Urothelium cell line (cell line): ENCODE measurements at regions not wholly inside any gene's neighbourhood (a gene's known extent, or its start where the extent isn't known, plus 50 kb on each side); places are given as distances from the start of the nearest gene placed in this dataset.

Source experiments
- DNase-seq: peaks from one replicate; pipeline ENCODE4 v3.0.0; 2011; ENCODE audit warnings: low spot score, mixed read lengths
- FAIRE-seq: peaks from 2 replicates; lab custom pipeline; 2011; peaks lifted over from hg19 to GRCh38; lab: Jason Lieb, UNC

DNA sequence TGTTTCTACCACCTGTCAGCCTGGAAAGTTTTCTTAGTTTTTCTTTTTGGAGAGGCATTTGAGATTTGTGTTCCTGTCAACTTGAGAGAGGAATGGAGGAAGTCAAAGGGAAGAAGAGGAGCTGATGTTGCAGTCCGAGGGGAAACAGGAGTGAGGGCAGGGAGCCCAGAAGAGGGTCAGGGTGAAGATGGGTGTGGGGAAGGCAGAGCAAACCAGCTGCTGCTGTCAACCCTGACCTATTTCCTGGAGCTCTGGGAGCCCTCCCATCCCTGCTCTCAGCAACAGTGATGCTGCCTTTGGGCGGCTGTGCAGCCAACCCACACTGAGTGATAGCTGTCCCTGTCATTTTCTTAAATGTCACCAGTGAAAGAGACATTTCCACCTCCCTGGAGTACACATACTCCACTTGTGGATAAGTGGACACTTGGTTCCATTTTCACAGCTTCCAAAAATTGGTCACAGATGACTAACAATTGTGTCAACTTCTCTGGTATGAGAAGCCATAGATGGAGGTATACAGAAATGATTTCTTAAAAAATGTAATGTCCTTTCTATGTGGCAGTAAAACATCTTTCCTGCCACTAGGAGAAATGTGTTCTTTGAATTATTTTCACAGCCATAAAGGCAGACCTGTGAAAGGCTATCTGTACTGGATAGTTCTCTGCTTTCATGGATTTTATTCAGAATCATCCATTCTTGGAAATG lies 556.3 kb upstream of the TBL1XR1 start:
- DNase-seq (no peak), FAIRE-seq (no peak)

DNA sequence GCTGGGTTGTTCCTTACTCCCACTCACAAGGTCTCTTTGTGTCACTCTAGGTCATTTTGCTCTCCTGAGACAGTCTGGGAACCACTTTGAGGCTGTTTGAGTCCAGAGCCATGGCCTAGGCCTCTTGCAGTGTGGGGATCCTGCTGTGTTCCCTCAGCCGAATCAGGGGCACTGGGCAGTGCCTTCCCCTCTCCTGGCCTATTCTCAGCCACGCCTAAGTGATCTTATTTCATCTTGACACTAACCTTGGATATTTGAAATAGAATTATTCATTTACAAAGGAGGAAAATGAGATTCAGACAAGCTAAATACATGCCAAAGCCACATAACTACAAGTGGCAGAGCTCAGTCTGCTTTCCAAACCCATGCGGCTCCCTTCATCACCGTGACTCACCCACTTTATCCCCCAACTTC lies 557.2 kb upstream of the TBL1XR1 start:
- FAIRE-seq (no peak), DNase-seq (no peak)

DNA sequence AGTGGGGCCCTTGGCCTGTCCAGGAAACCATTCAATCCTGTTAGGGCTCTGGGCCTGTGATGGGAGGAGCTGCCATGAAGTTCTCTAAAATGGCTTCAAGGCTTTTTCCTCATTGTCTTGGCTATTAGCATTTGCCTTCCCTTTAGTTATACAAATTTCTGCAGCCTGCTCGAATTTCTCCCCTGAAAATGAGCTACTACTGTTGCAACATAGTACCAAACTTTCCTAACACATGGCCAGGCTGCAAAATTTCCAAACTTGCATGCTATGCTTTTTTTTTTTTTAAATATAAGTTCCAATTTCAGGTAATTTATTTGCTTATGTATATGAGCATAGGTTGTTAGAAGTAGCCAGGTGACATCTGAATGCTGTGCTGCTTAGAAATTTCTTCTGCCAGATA lies 560.8 kb upstream of the TBL1XR1 start:
- FAIRE-seq, result no peak
- no peak for DNase-seq

DNA sequence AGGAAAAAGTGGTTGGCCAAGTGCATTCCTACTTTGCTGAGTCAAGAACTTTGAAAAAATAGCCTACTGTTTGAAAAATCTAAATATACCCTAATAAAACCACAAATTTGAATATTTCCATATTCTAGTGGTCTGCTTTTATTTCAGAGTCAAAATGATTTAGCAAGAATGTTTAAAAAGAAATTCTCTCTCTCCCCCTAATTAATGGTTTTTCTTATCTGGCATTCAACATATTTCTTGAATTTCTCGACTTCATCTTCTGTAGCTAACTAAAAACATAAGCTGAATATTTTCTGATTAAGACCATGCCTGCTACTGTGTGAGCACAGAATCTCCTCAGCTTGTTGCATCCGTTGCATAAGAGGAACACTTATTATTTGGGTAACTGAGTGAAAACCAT lies 563.5 kb upstream of the TBL1XR1 start:
- DNase-seq (no peak), FAIRE-seq (no peak)

DNA sequence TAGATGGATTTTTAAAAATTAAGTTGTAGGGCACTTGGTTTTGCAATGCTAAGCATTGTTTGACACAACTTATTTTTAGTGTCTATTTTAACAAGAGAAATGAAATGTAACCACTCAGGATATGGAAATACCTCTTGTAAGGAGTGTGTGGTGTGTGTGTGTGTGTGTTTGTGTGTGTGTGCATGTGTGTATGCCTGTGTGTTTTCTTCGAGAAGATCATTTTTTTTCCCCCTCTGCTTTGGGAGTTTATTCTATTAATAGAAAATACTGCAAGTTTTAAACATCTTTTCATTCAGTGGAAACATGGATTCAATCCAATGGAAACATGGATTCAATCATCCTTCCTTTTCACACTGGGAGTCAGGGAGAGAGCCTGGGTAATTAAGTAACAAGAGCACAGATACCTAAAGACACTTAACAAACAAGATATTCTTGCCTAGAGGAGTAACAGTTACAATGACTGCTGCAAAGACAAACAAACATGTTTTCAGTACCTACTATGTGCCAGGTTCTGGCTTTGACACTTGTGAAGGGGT lies 567.2 kb upstream of the TBL1XR1 start:
- no peak for FAIRE-seq
- no peak for DNase-seq

DNA sequence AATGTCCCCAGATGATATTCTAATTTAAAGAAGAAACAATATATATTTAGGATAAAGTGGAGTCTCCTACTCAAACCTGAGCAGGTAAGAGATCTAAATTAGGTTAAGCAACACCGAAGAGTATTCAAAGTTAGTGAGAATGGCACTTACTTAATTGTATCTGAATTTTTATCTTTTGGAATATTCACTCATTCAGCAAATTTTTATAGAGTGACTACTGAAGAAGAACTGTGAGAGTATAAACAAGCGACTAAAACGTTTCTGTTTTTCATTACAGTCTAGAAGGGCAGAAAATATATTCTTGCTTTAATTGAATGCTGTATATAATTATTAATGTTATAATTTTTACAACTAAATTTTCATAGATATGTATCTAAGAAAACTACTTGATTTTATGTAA lies 567.7 kb upstream of the TBL1XR1 start:
- no peak for FAIRE-seq
- no peak for DNase-seq

DNA sequence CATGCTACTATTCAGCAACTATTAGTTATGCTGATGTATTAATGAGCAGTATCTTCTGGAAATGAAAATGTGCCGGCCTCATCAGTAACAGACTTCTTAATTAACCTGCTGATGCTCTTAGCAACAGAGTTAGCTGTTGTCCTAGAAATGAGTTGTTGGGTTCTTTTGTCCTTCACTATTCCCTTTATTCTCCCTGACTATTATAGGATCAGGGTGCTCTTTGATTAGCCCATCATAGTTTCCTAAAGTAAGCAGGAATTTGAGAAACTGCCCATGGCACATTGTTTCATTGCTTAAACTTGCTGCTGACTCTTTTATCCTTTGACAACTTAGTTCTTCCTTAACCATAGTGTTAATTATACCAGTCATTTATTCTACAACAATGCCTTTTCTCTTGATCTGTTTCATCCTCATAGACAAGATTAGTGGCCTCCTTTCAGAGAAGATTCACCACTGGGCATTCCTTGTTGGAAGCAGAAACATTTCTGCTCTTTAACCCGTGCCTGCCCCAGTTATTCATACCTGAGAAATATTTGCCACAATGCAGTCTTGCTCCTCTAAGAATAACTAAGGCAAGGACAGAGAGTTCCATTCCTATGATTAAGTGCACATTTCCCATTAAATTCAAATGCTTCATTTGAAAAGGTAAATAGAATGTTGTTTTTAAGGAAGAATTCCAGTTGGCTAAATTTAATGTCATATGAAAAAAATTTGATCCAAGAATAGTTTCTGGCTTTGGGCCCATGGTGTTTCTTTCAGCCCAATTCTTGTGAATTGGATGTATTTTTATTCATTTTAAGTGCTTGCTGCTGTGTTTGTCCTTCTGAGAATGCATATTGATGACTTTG lies 573.3 kb upstream of the TBL1XR1 start:
- FAIRE-seq, result peak; percentile 17
- DNase-seq, result peak; percentile 15

DNA sequence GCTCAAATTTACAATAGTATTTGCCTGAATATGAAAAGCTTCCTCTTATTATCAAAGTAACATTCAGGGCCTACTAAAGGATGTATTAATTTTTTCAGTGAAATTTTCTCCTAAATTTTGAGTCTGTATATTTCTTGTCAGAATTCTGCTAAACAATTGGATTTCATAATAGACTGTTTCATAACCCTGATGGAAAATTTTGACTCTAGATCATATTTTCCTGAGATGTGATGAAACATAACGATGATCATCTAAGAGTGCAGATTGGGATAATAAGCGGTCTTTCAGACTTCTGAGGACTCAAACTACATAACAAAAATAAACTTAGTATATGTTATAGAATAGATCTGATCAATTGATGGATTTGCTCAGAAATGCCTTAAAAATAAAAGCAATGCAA lies 574.5 kb upstream of the TBL1XR1 start:
- FAIRE-seq, result no peak
- DNase-seq, result no peak

DNA sequence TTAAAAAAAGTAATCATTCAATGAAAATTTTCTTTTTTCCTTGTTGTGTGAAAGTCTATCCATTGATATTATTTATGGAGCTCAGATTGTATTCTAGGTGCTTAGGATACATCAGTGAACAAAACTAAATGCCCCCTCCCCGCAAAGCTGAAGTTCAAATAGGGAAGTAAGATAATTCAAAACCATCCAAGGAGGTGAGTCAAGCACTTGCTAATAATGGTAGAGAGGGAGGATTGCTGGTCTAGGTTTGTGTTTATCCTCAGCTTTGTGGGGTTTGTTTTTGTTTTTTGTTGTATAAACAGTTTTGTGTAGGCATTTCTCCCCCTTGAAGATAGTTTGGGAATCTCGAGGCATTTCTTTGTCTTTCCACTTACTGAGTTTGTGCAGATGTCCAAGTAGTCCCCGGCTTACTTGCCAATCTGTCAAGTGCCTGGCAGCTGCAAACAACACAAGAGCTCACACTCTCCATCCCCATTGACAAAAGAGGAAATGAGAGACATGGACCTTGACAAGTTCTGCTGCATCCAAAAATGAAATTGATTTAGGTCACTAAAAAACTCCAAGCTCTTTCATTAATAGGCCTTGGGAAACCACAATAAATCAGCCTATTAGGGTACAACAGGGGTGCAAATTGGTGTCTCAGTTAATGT lies 575.8 kb upstream of the TBL1XR1 start:
- DNase-seq, result no peak
- FAIRE-seq, result no peak

DNA sequence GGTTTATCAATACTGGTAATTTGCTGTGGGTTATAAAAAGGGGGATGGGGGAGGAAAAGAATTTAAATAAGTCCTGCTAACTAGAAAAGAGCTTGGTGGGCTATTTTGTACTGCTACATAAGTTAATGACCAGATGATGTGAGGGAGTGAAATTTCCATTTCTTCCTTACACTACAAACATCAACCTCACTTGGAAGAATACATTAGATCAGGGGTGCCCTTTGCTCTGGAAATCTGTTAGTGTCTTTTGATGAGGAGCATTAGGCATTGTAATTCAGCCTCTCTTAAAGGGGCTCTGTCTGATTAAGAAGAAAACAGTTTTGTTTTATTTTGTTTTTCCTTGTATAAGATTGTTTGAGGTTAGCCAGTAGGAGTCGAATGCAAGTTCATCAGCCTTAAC lies 576.4 kb upstream of the TBL1XR1 start:
- DNase-seq (no peak), FAIRE-seq (no peak)

DNA sequence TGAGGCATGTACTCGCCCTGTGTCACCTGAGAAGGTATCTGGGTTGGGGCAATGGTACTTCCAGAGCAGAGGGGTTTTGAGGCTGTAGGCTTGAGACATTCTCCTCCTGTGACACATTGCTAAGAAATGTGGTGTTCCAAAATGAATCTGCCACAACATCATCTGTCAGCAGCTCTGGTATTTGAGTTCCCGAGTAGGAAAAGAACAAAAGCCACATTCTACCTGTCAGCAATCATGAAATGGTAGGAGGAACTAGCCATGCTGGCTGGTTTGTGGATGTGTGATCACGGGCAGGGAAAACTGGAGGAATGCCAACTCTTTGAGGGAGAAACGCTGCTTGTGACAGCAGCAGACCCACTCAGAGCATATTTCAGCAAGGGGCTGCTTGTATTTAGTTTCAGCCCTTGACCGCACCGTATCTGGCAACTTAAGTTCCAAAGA lies 579.4 kb upstream of the TBL1XR1 start:
- FAIRE-seq, result peak; percentile 75
- peak; percentile 86 for DNase-seq

DNA sequence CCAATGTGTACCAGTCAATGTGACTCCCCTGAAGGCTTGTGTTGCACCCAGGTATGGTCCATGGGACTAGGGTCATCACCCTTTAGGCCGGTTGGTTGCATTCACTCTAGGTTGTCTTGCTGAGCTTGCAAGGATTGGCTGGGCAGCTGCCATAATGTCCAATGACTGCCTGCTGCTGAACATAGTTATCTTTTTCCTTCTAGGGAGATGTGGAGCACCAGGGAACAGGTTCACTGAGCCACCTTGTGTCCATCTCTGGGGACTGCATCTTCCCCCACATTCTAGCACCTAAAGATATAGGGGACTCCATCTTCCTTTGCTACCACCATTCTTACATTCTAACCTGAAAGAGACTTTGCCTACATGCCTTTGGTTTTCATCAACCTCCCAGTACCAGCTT lies 580.4 kb upstream of the TBL1XR1 start:
- DNase-seq, result peak; percentile 55
- no peak for FAIRE-seq

DNA sequence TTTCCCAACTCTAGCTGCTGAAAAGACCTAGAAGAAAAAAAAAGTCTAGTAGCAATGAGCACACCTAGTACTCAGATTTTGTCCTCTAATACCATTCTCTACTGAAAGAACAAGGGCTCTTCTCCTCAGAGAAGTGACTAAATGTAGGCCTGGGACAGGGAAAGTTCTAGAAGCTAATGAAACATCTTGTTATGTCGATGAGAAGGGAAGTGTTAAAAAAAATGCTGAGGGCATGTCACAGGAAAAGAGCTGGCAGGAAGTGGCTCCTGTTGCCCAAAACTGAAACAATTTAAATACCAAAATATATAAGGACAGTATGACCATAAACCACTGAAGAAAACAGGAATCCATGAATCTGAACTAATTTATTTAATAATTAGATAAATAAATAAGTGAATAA lies 581.4 kb upstream of the TBL1XR1 start:
- DNase-seq (no peak), FAIRE-seq (no peak)

DNA sequence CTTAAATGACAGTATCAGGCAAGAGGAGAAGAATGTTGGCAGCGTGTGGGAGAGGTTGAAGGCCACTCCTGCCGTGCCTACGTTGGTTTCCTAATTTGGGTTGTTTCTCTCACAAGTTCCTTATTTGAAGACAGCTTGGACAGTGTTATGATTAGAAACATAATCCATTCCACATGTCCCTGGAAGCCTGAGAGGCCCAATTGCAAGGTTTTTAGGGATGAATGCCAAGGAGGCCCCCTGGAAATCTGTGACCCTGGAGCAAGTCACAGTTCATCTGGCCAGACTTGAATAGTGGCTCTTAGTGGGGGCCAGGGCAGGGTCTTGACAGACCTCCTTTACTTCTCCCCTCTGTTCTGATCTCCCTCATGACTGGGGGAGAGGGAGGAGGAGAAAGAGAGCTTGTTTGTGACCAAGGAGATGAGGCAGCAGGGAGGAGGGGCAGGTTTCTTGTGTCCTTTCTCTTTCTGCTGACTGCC lies 584.4 kb upstream of the TBL1XR1 start:
- DNase-seq (no peak), FAIRE-seq (no peak)

DNA sequence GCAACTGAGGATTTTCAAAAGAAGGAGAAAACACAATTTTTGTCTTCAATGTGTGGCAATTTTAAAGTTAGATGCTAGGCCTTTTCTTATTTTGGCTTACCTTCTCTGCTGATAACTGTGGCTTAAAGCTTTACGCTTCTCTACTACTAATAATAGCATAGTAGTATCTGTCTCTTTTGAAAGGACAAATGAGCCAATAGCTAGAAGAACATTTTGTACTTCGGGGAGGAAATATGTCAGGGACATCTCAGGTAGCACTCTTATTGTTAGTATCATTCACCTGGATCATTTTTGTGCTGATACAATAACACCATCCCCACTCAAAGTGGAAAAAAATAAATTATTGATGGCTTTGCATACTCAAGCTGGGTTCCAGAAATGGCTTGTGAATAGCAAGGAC lies 586.1 kb upstream of the TBL1XR1 start:
- no peak for FAIRE-seq
- DNase-seq, result no peak

DNA sequence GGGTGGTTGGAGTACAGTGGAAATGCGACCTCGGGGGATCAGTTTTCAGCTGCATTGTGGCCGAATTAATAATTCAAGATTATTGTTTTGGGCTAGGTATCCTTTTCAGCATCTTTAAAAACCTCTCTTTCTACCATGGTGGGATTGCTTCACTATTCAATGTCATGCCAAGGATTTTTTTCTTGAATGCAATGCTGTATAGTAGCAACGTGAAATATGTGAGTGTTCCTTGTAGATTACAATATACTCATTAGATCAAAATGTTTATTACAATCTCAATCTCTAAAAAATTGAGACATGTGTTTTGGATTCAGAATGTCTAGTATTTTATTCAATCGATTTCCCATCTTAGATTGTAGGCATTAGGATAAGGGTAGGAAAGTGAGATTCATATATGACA lies 586.5 kb upstream of the TBL1XR1 start:
- FAIRE-seq (no peak), DNase-seq (no peak)

DNA sequence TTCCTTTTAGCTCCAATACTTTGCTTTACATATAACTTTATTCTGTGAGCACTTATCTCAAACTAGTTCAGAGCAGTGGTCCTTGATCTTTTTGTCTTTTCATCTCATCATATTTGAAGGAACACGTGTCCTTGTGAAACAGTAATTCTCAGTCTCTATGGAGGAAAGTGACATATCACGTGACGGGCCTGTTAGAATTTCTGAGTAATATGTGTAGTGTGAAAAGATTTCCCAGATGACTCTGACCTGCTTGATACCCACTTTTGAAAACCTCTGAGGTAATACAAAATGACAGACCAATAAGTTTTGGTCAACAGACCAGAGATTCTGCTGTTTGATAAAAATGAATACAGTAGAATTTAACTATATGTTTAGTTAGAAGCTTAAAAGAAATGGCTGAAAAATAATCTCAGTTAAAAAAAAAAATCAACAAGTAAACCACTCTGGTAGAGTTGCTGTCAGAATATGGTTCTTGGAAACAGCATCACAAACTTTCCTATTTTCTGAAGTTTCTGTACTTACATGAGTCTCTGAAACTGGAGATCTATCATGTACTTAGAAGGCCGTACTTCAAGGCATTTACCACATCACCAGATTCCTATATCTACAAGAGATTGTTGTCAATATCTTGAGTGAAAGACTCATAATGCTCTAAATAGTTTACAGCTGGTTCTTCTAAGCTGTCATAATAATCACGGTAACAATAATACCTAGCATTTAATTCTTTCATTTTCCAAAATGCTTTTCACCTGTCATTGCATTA lies 590.2 kb upstream of the TBL1XR1 start:
- DNase-seq (no peak), FAIRE-seq (no peak)

DNA sequence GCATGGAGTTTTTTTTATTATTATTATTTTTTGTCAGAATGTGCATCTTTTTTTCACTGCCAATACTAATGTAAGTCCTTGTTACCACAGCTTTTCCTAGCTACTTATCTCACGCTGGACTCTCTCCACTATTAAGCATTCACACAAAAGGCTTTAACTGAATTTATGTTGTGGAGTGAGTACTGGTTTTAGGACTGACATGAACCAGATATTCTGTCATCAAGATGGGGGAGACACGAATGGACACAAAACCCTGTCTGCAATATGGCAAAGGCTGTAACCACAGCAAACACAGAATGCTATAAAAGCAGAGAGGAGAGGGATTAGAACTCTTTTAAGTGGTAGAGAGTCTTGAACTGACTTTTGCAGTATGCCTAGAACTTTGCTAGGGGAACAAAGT lies 592.2 kb upstream of the TBL1XR1 start:
- FAIRE-seq, result no peak
- no peak for DNase-seq

DNA sequence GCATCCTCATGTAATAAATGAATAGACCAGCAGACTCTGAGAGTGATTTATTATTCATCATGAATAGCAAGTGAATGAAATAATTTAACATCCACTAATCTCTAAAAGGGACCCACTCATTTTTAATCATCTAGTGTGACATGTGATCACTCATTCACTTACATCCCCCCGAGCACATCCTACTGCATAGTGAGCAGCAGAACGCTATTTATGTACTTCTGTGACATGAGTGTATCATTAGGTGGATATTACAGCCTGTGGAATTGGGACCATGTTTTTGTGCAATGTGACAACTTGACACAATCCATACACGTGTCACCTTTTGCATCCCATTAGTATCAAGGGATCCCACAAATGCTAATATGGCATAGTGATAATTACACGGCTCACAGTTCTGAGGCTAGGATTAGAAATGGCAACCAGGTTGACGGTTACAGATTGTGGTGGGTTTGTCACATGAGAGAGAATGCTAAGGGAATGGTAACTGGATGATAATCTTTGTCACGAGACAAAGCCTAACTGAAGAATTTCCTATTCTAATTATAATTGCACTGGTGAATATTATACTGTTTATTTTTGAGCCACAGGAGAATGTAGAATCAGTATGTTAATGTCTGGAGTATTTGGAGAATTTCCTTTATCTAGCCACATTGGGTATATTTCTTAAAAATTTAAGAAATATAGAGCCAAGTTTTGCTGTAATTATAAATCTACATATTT lies 595.2 kb upstream of the TBL1XR1 start:
- FAIRE-seq (peak; percentile 61), DNase-seq (no peak)

DNA sequence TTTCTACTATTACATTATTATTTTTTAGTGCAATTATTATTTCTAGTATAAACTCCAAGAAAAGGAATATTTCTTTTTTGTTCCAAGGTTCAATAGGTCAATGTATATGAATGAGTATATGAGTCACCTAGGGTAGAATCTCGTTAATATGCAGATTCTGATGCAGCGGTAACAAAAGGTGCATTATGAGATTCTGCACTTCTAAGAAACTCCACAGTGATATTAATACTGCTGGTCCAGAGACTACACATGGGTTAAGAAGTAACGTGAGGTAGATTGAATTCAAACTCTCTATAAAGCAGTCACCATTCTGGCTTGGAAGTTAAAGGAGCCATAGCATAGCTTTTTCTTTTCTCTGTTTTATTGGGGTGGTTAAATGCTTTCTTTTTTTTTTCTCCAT lies 596.2 kb upstream of the TBL1XR1 start:
- no peak for FAIRE-seq

More for the DNA sequence above, 596.2 kb upstream of the TBL1XR1 start:
- DNase-seq, result no peak
